Fibroblast of peridontal ligament (primary cell): ENCODE measurements at regions not wholly inside any gene's neighbourhood (a gene's known extent, or its start where the extent isn't known, plus 50 kb on each side); places are given as distances from the start of the nearest gene placed in this dataset.
"Not testable (repeated sequence)": the region's sequence is repeated elsewhere in the genome, so short reads cannot be mapped to it uniquely, and the experiment has no call there.

ENCODE experiments used
- DNase-seq: peaks from one replicate; pipeline ENCODE4 v3.0.0-alpha.2; 2010; ENCODE audit errors: extremely low read depth

GRCh38 chr3:147672035-147672434 lies 262.9 kb downstream of the ZIC1 start:
- DNase-seq = no peak

DNA sequence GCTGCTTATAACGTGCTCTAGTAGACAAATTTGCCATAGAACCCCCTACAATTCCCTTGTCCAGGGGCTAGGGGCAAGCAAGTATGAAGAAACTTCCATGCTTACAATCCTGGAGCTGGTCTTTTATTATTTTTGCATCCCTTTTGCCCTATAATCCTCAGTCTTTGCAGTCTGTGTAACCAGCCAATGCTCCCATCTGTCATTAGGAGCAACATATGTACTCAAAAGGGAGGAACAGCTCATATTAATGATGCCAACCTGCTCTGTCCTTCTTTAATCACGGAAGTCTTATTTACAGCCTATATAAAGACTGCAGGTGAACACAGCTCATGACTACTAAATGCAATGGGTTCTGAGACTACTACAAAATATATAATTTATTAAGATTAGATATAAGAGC lies 263.3 kb downstream of the ZIC1 start:
- DNase-seq = no peak

DNA sequence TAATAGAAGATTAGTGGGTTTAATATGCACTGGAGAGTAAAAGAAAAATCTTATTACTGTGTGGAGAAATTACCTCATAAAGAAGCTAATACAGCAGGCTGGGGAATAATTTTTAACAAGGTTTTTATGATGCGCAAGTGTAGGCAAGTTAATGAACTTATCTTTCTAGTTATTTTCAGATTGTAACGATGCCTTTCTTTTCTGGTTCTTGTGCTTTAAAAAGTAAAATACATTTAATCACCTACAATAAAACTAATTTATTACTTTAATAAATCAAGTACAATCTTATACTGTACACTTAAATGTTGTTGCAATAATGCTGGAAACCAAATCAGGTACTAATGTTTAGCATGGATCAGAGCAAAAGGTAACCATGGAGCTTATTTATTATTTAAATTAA lies 266.6 kb downstream of the ZIC1 start:
- DNase-seq = no peak

DNA sequence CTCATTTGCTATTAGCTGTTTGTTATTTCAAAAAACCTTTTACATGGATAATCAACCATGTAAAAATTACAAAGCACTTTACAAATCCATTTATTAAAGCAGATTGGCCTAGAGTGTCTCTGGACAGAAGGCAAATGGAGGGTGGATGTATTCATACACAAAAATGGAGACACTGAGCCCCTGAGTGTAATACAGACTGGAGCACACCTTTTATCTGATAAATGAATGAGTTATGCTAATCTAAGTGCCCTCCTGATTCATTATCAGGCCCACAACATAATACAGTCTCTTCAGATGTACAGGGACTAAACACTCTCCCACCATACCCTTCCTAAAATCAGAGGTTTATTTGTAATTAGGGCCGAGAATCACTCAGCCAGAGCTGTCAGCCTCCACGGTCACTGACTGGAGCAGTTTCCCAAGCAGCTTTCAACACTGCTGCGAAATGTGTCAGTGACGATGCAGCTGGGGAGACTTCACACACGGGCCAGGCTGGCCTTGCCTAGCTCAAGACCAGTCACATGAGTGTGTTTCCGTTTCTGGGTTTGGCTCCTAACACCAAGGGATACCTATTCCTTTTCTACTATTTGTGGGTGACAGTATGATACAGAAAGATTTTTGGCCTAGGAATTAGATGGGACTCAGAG lies 271.8 kb downstream of the ZIC1 start:
- no peak for DNase-seq

- DNase-seq = no peak
Observed at GRCh38 chr3:147688868-147689267, 279.7 kb downstream of the ZIC1 start.

DNA sequence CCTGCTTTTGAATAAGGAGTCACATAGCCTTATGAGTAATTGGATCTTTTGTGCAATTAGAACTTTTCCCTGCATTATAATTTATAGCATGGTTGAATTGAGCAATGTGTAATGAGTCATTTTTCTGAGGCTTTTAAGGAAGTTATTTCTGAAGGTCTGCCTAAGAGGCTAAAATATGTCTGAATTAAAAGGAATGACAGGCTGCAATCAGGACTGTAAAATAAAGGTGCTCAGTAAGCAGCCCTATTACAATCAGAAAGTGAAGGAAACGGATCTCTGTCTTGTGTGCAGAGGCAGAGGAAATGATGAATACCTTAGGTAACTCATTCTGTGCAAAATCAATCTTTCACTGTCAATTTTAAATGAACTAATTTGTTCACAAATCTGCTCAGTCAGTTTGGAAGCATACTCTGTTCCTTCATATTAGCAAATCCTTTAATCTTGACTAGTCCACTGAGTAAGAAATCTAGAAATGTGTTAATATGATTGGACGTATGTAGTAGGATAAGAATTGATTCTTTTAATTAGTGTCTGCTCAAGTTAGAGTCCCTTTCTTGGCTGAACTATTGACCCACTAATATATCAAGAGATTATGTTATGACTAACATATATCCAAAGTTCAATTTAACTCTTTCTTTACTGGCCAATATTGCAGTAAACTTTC lies 290.1 kb downstream of the ZIC1 start:
- DNase-seq = peak; percentile 71

DNA sequence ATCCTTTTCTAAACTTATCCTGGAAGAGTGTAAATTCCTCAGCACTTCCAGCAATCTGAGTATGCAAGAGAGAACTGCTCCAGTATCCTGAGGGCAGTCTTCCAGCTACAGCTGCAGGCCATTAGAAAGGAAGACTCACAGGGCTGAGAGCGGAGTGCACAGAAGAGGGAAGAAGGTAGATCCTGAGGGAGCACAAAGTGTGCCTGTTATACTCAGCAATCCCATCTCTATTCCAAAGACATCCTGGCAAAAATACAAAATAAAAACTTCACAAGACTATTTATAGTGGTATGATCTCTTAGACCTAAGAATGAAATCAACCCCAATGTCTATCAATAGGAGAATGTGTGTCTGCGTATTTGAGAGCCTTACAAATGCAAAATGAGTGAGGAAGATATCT lies 292.0 kb downstream of the ZIC1 start:
- DNase-seq = peak; percentile 11

DNA sequence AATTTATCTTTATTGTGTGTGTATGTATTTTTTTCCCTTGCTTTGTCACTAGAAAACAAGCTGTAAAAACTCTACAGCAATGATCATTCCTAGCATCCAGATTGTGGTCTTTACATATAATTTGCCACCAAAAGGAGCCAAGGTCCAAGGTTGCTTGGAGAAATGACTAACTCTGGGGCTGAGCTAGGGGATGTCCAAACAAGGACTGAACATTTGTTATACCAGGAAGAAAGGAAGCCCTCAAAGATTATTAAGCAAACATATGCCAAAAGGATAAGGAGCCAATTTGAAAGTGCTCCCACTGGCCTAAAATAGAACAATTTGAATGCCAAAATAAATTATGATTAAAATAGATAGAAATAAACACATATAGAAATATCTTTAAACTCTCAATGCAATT lies 293.3 kb downstream of the ZIC1 start:
- DNase-seq = peak; percentile 11

GRCh38 chr3:147705651-147706051 lies 296.5 kb downstream of the ZIC1 start:
- DNase-seq = no peak

DNA sequence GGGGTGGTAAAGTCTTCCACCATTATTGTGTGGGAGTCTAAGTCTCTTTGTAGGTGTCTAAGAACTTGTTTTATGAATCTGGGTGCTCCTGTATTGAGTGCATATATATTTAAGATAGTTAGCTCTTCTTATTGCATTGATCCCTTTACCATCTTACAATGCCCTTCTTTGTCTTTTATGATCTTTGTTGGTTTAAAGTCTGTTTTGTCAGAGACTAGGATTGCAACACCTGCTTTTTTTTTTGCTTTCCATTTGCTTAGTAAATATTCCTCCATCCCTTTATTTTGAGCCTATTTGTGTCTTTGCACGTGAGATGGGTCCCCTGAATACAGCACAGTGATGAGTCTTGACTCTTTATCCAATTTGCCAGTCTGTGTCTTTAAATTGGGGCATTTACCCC lies 301.6 kb downstream of the ZIC1 start:
- not testable (repeated sequence) for DNase-seq

DNA sequence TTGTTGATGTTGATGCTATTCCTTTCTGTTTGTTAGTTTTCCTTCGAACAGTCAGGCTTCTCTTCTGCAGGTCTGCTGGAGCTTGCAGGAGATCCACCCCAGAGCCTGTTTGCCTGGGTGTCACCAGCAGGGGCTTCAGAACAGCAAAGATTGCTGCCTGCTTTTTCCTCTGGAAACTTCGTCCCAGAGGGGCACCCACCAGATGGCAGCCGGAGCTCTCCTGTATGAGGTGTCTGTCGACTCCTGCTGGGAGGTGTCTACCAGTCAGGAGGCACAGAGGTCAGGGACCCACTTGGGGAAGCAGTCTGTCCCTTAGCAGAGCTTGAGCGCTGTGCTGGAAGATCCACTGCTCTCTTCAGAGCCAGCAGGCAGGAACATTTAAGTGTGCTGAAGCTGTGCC lies 303.2 kb downstream of the ZIC1 start:
- no peak for DNase-seq

DNA sequence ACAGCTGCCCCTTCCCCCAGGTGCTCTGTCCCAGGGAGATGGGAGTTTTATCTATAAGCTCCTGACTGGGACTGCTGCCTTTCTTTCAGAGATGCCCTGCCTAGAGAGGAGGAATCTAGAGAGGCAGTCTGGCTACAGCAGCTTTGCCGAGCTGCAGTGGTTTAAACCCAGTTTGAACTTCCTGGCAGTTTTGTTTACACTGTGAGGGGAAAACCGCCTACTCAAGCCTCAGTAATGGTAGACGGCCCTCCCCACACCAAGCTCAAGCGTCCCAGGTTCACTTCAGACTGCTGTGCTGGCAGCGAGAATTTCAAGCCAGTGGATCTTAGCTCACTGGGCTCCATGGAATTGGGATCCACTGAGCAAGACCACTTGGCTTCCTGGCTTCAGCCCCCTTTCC lies 303.6 kb downstream of the ZIC1 start:
- not testable (repeated sequence) for DNase-seq

- DNase-seq = no peak
Observed at GRCh38 chr3:147713234-147714133, 304.3 kb downstream of the ZIC1 start.

GRCh38 chr3:147729641-147730040 lies 320.5 kb downstream of the ZIC1 start:
- DNase-seq = no peak

GRCh38 chr3:147730284-147730683 lies 321.1 kb downstream of the ZIC1 start:
- no peak for DNase-seq

- no peak for DNase-seq
Observed at GRCh38 chr3:147733217-147733616, 324.1 kb downstream of the ZIC1 start.

DNA sequence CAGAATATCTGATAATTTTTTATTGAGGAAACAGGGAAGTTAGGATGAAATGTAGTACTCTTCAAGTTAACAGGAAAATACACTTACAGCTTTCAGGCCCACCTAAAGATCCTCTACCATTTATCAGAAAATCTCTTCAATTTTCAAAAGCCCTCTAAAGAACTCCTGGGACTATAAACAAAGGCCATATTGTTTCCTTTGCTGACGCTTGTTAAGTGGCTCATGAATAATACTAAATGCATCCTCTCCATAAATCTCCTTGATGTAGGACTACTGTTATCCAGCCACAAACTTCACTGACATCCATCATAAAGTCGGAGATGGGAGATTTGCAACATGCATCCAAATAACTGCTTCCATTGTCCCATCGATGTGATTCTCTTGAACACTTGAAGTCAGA lies 326.5 kb downstream of the ZIC1 start:
- no peak for DNase-seq

DNA sequence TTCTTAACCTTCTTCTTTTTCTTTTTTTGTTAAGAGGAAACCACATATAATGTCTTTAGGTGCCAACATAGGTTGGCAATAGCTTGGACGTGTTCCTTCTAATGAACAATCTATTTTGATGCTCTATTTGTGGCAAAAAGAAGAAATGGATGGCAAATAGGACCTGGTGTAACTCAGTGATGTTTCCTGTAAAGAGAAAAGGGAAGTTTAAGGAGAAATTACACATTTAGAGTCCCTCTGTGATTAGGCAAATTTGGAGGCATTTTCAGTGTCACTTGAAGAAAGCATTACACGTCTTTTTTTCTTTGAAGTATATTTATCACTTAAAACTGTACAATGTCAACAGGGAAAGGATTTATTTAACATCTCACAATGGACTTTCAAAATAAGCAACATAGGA lies 327.1 kb downstream of the ZIC1 start:
- DNase-seq = no peak

DNA sequence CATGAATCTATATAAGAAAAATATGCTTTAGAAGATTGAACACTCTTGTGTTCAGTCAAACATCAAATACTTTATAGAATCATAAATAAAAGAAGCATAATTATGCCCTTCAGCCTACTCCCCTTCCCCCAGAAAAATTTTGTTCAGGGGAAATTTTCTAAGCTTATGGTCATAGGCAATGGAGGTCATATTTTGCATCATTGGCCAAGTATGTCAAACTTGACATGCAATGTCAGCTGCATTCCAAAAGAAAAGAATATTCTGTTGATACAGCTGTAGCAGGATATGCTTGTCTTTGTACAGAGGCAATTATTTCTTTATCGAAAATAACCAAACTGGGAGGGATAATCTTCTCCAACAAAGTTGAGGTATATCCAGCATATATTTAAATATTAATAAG lies 328.2 kb downstream of the ZIC1 start:
- DNase-seq = no peak

GRCh38 chr3:147740928-147741327 lies 331.8 kb downstream of the ZIC1 start:
- no peak for DNase-seq

- DNase-seq = no peak
Observed at GRCh38 chr3:147744967-147745366, 335.8 kb downstream of the ZIC1 start.

- DNase-seq = no peak
Observed at GRCh38 chr3:147755310-147755709, 346.1 kb downstream of the ZIC1 start.

GRCh38 chr3:147756476-147756875 lies 347.3 kb downstream of the ZIC1 start:
- DNase-seq = no peak
